GM12873 (cell line): ENCODE measurements at regions not wholly inside any gene's neighbourhood (a gene's known extent, or its start where the extent isn't known, plus 50 kb on each side); places are given as distances from the start of the nearest gene placed in this dataset.

ENCODE experiments used
- TF ChIP-seq, protein P1 (sequence below): IDR thresholded peaks from 2 replicates; pipeline ENCODE4 v1.5.1; 2012; ENCODE audit warnings: low read depth, mild to moderate bottlenecking, moderate library complexity, low read length, control low read depth; ENCODE audit not compliant: insufficient read depth; ENCODE audit errors: missing control alignments

DNA sequence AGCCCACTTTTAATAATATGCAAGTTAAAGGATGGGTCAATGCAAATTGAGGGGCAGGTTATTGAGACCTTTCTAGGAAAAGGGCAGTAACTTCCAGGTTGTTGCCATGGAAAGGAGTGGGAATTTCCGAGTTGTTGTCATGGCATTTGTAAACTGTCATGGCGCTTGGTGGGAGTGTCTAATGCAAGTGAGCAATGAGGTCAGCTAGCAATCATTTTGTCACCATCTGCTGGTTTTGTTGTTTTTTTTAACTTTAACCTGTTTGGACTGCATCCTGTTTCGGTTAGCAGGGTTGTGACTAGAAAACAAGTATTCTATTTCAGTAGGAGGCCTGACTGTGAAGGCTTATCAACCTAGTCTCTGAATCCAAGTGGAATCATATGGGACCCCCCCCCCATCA is 85.8 kb upstream of the TSPAN11 start:
- TF ChIP-seq, protein P1, sequence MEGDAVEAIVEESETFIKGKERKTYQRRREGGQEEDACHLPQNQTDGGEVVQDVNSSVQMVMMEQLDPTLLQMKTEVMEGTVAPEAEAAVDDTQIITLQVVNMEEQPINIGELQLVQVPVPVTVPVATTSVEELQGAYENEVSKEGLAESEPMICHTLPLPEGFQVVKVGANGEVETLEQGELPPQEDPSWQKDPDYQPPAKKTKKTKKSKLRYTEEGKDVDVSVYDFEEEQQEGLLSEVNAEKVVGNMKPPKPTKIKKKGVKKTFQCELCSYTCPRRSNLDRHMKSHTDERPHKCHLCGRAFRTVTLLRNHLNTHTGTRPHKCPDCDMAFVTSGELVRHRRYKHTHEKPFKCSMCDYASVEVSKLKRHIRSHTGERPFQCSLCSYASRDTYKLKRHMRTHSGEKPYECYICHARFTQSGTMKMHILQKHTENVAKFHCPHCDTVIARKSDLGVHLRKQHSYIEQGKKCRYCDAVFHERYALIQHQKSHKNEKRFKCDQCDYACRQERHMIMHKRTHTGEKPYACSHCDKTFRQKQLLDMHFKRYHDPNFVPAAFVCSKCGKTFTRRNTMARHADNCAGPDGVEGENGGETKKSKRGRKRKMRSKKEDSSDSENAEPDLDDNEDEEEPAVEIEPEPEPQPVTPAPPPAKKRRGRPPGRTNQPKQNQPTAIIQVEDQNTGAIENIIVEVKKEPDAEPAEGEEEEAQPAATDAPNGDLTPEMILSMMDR, result no peak

DNA sequence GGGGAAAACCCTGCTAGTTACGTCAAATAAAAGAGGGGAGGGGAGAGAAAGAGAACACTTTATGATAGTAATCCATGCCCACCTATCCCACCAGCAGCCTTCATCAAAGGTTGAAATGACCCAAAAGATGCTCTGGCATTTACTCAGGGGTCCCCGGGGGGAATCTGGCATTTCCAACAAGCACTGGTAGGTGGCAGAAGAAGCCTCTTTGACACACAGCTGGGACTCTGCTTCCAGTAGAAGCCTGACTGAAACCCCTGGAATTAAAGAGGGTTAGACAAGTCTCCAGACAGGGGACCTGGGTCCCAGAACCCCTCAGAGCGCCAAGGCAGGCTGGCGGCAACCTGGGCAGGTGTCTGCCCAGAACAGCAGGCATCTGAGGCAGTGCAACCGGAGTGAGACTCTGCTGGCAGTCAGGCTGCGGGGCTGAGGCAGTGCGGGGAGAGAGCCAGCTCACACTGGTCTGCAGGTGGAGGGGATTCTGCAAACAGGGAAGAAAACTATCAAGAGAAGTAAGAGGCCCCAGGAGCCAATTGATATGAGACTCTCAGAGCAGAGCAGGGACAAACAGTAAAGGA is 85.0 kb upstream of the CAPRIN2 start:
- TF ChIP-seq, protein P1, result no peak

DNA sequence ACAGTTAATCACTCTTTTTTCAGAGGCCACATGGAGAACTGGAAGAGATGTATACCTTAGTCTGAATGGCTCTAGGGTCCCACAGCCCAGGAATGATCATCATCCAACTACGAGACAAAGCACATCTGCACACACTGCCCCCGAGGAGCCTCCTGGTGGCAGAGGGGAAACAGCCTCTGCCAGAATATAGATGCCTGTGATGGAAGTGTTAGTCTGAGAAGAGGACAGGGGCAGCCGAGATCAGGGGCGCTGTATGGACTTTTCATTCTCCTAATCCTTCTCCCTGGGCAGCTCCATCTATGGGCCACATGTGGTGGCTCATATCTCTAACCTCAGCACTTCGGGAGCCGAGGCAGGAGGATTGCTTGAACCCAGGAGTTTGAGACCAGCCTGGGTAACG is 82.8 kb upstream of the CAPRIN2 start:
- TF ChIP-seq, protein P1, result no peak

DNA sequence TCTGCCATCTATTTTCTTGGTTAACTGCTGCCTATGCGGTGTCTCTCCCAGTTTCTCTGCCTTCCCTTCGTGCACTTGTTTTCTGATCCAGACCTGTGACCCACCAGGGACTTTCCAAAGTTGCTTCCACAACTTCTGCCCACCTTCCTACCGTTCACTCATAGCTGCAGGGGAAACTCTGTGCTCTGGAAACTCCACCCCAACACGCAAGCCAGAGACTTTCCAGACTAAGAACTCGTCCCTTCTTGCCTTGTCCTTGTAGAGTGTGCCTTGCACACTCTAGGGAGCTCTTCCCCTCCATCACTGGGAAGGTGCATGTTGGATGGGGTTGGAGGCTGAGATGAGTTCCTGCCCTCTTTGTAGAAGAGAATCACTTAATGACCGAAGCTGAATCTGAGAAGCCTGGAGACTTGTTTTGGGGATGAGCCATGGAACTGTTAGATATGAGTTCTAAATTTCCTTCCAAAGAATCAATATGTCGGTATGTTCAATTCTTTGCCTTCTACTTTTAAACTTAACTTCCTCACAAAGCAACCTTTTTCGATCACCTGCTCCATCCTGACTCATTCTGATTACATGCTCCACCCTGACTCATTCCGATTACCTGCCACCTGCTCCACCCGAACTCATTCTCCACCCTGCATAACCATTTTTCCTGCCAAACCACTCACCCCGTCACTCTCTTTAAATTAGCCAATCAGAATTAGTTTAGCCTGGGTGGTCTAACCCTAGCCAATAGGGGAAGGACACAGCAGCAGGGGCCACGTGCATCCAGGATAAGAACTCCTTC is 82.1 kb upstream of the CAPRIN2 start:
- TF ChIP-seq, protein P1, result no peak

DNA sequence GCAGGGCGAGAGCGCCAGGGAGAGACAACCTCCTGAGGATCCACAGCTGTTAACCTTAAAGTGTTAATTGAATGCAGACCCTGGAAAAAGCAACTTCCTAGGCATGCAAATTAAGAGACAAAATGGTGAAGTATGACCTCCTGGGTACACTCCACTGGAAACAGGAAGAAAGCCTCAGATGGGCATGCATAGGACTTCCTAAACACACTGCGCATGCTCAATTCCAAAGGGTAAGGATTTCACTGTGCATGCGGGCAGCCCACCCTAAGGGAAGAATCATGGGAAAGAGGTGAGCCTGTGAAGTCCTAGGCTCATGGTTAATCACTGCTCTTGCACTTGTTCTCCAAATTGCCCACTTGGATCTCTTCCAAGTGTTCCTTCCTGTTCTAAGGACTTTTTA is 80.5 kb upstream of the CAPRIN2 start:
- TF ChIP-seq, protein P1, result no peak

DNA sequence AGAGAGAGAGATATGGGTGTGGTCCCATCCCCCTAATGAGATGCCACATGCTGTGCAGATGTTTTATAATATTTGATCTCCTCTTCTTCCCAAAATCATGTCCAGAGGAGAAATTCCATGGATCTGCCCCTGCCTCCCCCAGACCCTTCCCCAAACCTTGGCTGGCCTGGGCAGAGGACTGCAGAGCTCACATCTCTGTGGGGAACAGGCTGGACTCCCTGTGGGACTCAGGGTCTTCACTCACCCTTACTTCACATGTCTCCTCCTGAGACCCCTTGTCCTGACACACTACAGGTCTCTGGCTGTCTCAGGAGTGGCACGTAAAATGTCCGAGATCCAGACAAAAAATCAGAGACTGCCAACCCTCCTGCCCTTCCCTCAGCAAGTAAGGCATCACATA is 76.0 kb upstream of the CAPRIN2 start:
- TF ChIP-seq, protein P1, result no peak

DNA sequence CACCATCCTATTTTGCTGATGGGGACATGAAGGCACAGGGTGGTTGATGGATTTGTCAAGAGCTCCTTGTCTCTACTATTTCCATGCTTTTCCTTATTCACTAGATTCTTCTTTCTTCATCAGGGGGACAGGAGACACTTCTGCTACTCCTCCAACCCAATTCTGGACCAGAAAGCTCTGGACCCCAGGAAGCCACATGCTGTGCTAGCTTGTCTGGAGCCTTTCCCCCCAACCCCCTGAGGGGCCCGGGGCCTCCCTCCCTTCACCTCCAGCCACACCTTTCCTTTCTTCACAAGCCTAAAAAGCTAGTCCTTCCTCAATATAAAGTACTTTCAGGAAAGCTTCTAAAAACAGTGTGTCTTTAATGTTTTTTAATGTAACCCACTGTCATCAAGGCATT is 75.1 kb upstream of the CAPRIN2 start:
- TF ChIP-seq, protein P1, result no peak
